Left lung (tissue), 4 donors: ENCODE measurements at regions not wholly inside any gene's neighbourhood (a gene's known extent, or its start where the extent isn't known, plus 50 kb on each side); places are given as distances from the start of the nearest gene placed in this dataset.

Experiments used
- ATAC-seq: fragments of 200-7000 bp; cut with Tn5 transposase; one replicate; pipeline ENCODE4 v1.9.1; 2020; ENCODE audit warnings: moderate library complexity
- DNase-seq, 4 donors: peaks; one replicate each; pipeline ENCODE4 v3.0.0-alpha.2; 2013 to 2020
- H3K27ac ChIP-seq, 2 donors: fragments of 200-600 bp; sonication (generic) in 1 of 2; one replicate each; pipeline versions ENCODE4 v1.5.0 to v1.8.0; 2020 to 2021
- H3K27me3 ChIP-seq, 2 donors: fragments of 200-600 bp; sonication (generic) in 1 of 2; one replicate each; pipeline versions ENCODE4 v1.5.0 to v1.8.0; 2020 to 2021
- H3K36me3 ChIP-seq, 2 donors: fragments of 200-600 bp; sonication (generic) in 1 of 2; one replicate each; pipeline versions ENCODE4 v1.5.0 to v1.8.0; 2020 to 2021
- H3K4me1 ChIP-seq, 2 donors: fragments of 200-600 bp; one replicate each; pipeline ENCODE4 v1.8.0; 2021
- H3K4me3 ChIP-seq, 2 donors: fragments of 200-600 bp; sonication (generic) in 1 of 2; one replicate each; pipeline versions ENCODE4 v1.5.0 to v1.8.0; 2020 to 2021; ENCODE audit warnings: mild to moderate bottlenecking in 1 of 2
- H3K9me3 ChIP-seq, 2 donors: fragments of 200-600 bp; sonication (generic) in 1 of 2; one replicate each; pipeline versions ENCODE4 v1.5.0 to v1.8.0; 2020 to 2021
- intact Hi-C, 2 donors: fragments of 100-400 bp; cut with DNase I; formaldehyde crosslinking; loops; one replicate each; pipeline versions ENCODE4 v1.11.2 to v1.14.2; 2022
- TF ChIP-seq, protein P1 (sequence below), 2 donors: fragments of 200-600 bp; sonication (generic) in 1 of 2; IDR thresholded peaks; one replicate each; pipeline versions ENCODE4 v1.5.0 to v1.8.0; 2021; ENCODE audit warnings: antibody characterized with exemption in 2 of 2
- donor health status: DM: no; HTN: yes; CAD: no.
- donor health status: DM: no; HTN: no; CAD: no.

DNA sequence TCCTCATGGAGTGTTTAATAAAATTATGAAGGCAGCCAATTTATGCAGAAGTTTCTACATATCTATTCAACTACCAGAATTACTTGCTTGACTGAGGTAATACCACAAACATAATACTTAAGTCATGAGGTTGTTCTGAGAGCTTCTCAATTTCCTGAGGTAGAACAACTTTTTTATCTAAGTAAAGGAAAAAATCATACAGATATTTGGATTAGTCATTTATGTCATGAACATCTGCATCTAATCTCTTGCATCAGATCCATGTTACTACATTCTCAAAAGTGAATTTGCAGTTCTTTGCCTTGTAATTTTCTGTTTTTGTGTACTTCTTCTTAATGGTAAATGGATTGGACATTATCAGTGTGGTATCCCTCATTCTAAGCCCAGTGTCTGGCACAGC, 60.4 kb upstream of the RGMB start:
- TF ChIP-seq, protein P1, sequence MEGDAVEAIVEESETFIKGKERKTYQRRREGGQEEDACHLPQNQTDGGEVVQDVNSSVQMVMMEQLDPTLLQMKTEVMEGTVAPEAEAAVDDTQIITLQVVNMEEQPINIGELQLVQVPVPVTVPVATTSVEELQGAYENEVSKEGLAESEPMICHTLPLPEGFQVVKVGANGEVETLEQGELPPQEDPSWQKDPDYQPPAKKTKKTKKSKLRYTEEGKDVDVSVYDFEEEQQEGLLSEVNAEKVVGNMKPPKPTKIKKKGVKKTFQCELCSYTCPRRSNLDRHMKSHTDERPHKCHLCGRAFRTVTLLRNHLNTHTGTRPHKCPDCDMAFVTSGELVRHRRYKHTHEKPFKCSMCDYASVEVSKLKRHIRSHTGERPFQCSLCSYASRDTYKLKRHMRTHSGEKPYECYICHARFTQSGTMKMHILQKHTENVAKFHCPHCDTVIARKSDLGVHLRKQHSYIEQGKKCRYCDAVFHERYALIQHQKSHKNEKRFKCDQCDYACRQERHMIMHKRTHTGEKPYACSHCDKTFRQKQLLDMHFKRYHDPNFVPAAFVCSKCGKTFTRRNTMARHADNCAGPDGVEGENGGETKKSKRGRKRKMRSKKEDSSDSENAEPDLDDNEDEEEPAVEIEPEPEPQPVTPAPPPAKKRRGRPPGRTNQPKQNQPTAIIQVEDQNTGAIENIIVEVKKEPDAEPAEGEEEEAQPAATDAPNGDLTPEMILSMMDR (IDR thresholded peaks at IDR 0.05) = no peak
- no peaks in the 10 kb centered on the region for H3K36me3 ChIP-seq
- intact Hi-C loops = no loop called here
- H3K27me3 ChIP-seq = no peaks in the 10 kb centered on the region
- H3K9me3 ChIP-seq = no peaks in the 10 kb centered on the region
- no peak overlapping the region for H3K27ac ChIP-seq
- DNase-seq (no peak), ATAC-seq (no peak)
- no peaks in the 10 kb centered on the region for H3K4me1 ChIP-seq
- no peak overlapping the region for H3K4me3 ChIP-seq

- TF ChIP-seq, protein P1 (IDR thresholded peaks at IDR 0.05) = no peak
- Histone ChIP-seq H3K4me3 (no peak overlapping the region), H3K27me3 (no peaks in the 10 kb centered on the region), H3K4me1 (no peaks in the 10 kb centered on the region), H3K36me3 (no peaks in the 10 kb centered on the region), H3K9me3 (no peaks in the 10 kb centered on the region), H3K27ac (no peak overlapping the region)
- ATAC-seq (no peak), DNase-seq (no peak)
- intact Hi-C loops = no loop called here
These were observed 59.6 kb upstream of the RGMB start for GRCh38 chr5:98713856-98714255.

GRCh38 chr5:98714710-98715288, 58.7 kb upstream of the RGMB start:
- peaks cover 0 to 4% of the 10 kb centered on the region in 2 donors for H3K9me3 ChIP-seq
- DNase-seq = no peak
- TF ChIP-seq, protein P1 (IDR thresholded peaks at IDR 0.05) = no peak
- intact Hi-C loops = no loop called here
- no peak overlapping the region for H3K4me3 ChIP-seq
- ATAC-seq = no peak
- no peaks in the 10 kb centered on the region for H3K27me3 ChIP-seq
- H3K36me3 ChIP-seq = no peaks in the 10 kb centered on the region
- H3K27ac ChIP-seq = no peak overlapping the region
- no peaks in the 10 kb centered on the region for H3K4me1 ChIP-seq

DNA sequence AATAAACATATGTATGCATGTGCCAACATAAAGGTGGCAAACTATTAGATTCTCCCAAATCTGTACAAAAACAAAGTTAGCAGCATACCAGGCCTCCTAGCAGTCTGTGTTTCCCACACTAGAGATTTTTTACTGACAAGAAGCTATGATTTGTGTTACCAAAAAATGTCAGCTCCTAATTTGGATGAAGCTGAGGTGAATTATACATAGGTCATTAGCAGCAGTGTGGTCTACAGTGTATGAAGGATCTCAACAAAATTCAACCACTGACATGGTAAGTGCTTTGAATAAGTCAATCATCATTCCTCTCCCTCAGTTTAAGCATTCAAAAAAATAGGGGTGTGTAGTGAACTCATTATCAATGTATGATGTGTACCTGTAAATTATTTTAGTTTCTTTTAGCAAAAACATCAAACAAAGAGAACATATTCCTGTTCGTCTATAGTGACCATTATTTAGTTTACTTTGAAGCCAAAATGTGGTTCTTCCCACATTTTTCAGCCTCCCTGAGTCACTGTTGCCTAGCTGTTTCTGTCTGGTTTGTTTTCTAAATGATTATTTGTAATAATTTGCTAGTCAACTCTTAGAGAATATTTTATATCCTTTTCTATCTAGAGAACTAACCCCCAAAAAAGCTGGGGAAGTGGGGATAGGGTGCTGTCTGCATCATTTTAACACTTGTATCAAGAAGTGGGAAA, 52.1 kb upstream of the RGMB start:
- DNase-seq (no peak), ATAC-seq (no peak)
- H3K4me1 ChIP-seq = no peaks in the 10 kb centered on the region
- no peaks in the 10 kb centered on the region for H3K36me3 ChIP-seq
- H3K27ac ChIP-seq = no peak overlapping the region
- TF ChIP-seq, protein P1 (IDR thresholded peaks at IDR 0.05) = no peak
- peaks cover 0 to 4% of the 10 kb centered on the region in 2 donors for H3K9me3 ChIP-seq
- intact Hi-C loops = no loop called here
- no peaks in the 10 kb centered on the region for H3K27me3 ChIP-seq
- H3K4me3 ChIP-seq = no peak overlapping the region

- peaks cover 0 to 4% of the 10 kb centered on the region in 2 donors for H3K9me3 ChIP-seq
- intact Hi-C loops = no loop called here
- no peaks in the 10 kb centered on the region for H3K4me1 ChIP-seq
- no peak for DNase-seq
- ATAC-seq = no peak
- no peaks in the 10 kb centered on the region for H3K27me3 ChIP-seq
- no peak overlapping the region for H3K4me3 ChIP-seq
- no peaks in the 10 kb centered on the region for H3K36me3 ChIP-seq
- no peak overlapping the region for H3K27ac ChIP-seq
- TF ChIP-seq, protein P1 (IDR thresholded peaks at IDR 0.05) = no peak
These were observed 51.3 kb upstream of the RGMB start for GRCh38 chr5:98722188-98722587.
